HepG2 (cell line): ENCODE measurements at regions not wholly inside any gene's neighbourhood (a gene's known extent, or its start where the extent isn't known, plus 50 kb on each side); places are given as distances from the start of the nearest gene placed in this dataset.
A peak's percentile ranks its signal among the peaks of the same experiment; 100 is the strongest.

ENCODE experiments used
- AGO1 ChIP-seq: fragments of 200-400 bp; formaldehyde crosslinking; IDR thresholded peaks from 2 replicates; pipeline ENCODE4 v1.6.1; 2017; ENCODE audit warnings: mild to moderate bottlenecking, low read depth, low read length, moderate library complexity; ENCODE audit not compliant: poor library complexity, severe bottlenecking
- ATF7 ChIP-seq, 2 experiments: fragments of 450-650 bp in 1 of 2; sonication (generic) in 1 of 2; formaldehyde crosslinking in 1 of 2; IDR thresholded peaks; 2 replicates each; pipeline versions ENCODE4 v1.4.0 to v1.6.1; 2016 to 2020; ENCODE audit warnings: antibody characterized with exemption in 1 of 2, mild to moderate bottlenecking in 1 of 2, missing genetic modification reagents in 1 of 2
- EEA1 ChIP-seq: sonication (generic); formaldehyde crosslinking; IDR thresholded peaks from 2 replicates; pipeline ENCODE4 v1.5.1; 2020; ENCODE audit warnings: mild to moderate bottlenecking, missing genetic modification reagents, borderline replicate concordance
- FOXP4 ChIP-seq: sonication (generic); formaldehyde crosslinking; IDR thresholded peaks from 2 replicates; pipeline ENCODE4 v1.4.0; 2020; ENCODE audit warnings: missing genetic modification reagents
- HOMEZ ChIP-seq: IDR thresholded peaks from 2 replicates; pipeline ENCODE4 v1.6.1; 2016; ENCODE audit warnings: low read depth
- HOXA7 ChIP-seq: sonication (generic); formaldehyde crosslinking; IDR thresholded peaks from 2 replicates; pipeline ENCODE4 v1.8.1; 2022; ENCODE audit warnings: mild to moderate bottlenecking, missing genetic modification reagents, moderate library complexity
- KDM2A ChIP-seq: sonication (generic); formaldehyde crosslinking; IDR thresholded peaks from 2 replicates; pipeline ENCODE4 v1.4.0; 2020; ENCODE audit warnings: low read depth, missing genetic modification reagents, borderline replicate concordance
- SRSF1 ChIP-seq: fragments of 200-400 bp; formaldehyde crosslinking; optimal IDR thresholded peaks from 2 replicates; pipeline ENCODE3; 2017; ENCODE audit warnings: mild to moderate bottlenecking, low read depth, low read length, moderate library complexity
- STAG1 ChIP-seq: sonication (generic); formaldehyde crosslinking; IDR thresholded peaks from 2 replicates; pipeline ENCODE4 v1.4.0; 2020; ENCODE audit warnings: missing genetic modification reagents
- ZFP36 ChIP-seq: fragments of 150-350 bp; IDR thresholded peaks from 2 replicates; pipeline ENCODE4 v1.6.1; 2018; ENCODE audit warnings: borderline replicate concordance, low read length, low read depth; ENCODE audit not compliant: partially characterized antibody
- ZFY ChIP-seq: sonication (generic); formaldehyde crosslinking; IDR thresholded peaks from 2 replicates; pipeline ENCODE4 v1.4.0; 2020; ENCODE audit warnings: missing genetic modification reagents
- ZMYM3 ChIP-seq: sonication (generic); formaldehyde crosslinking; IDR thresholded peaks from 2 replicates; pipeline ENCODE4 v1.5.1; 2020; ENCODE audit warnings: mild to moderate bottlenecking, missing genetic modification reagents
- ZNF225 ChIP-seq: sonication (generic); formaldehyde crosslinking; IDR thresholded peaks from 2 replicates; pipeline ENCODE4 v1.4.0; 2020; ENCODE audit warnings: mild to moderate bottlenecking, missing genetic modification reagents
- ZNF564 ChIP-seq: sonication (generic); formaldehyde crosslinking; IDR thresholded peaks from 2 replicates; pipeline ENCODE4 v1.8.1; 2023; ENCODE audit warnings: mild to moderate bottlenecking, missing genetic modification reagents
- ZNF790 ChIP-seq: sonication (generic); formaldehyde crosslinking; IDR thresholded peaks from 2 replicates; pipeline ENCODE4 v1.8.0; 2022; ENCODE audit warnings: missing genetic modification reagents, mild to moderate bottlenecking, borderline replicate concordance
- ZSCAN12 ChIP-seq: sonication (generic); formaldehyde crosslinking; IDR thresholded peaks from 2 replicates; pipeline ENCODE4 v1.9.0; 2021; ENCODE audit warnings: mild to moderate bottlenecking, missing genetic modification reagents
- TF ChIP-seq, protein P1 (sequence below): sonication (generic); formaldehyde crosslinking; IDR thresholded peaks from 2 replicates; pipeline ENCODE4 v1.9.0; 2022; ENCODE audit warnings: low read depth, missing genetic modification reagents
- TF ChIP-seq, protein P2 (sequence below): sonication (generic); formaldehyde crosslinking; IDR thresholded peaks from 2 replicates; pipeline ENCODE4 v1.4.0; 2020; ENCODE audit warnings: missing genetic modification reagents

DNA sequence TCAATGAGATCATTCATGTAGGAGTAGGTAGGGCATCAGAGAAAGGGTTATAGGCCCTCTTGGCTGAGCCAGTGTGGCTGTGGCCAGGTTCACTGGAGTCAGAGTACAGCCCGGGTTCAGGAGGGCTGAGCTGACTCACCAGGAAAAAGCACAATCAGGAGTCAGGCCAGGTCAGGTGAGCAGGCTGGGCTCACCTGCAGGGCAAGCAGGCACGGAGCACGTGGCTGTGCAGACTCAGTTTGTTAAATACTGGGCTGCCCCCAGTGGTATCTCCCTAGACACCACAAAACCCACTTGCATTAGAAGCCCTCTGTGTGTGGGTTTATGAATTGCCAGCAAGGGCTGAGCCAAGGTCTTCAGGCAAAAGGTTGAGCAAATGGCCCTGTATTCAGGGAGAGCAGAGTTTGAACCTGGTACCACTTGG lies 122.1 kb upstream of the SERBP1 start (continued):
- TF ChIP-seq, protein P1, sequence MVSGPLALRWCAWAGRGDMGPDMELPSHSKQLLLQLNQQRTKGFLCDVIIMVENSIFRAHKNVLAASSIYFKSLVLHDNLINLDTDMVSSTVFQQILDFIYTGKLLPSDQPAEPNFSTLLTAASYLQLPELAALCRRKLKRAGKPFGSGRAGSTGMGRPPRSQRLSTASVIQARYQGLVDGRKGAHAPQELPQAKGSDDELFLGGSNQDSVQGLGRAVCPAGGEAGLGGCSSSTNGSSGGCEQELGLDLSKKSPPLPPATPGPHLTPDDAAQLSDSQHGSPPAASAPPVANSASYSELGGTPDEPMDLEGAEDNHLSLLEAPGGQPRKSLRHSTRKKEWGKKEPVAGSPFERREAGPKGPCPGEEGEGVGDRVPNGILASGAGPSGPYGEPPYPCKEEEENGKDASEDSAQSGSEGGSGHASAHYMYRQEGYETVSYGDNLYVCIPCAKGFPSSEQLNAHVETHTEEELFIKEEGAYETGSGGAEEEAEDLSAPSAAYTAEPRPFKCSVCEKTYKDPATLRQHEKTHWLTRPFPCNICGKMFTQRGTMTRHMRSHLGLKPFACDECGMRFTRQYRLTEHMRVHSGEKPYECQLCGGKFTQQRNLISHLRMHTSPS (CRISPR knock-in tag) = peak; percentile 76; the same call in 1 of the 2 replicates
- no peak for TF ChIP-seq ZSCAN12 (CRISPR knock-in tag)
- no peak; the same call in 1 of the 2 replicates for TF ChIP-seq FOXP4 (CRISPR knock-in tag)
- TF ChIP-seq SRSF1 = no peak
- peak; percentile 83 for TF ChIP-seq ZMYM3 (CRISPR knock-in tag)
- no peak for TF ChIP-seq AGO1
- TF ChIP-seq, protein P2, sequence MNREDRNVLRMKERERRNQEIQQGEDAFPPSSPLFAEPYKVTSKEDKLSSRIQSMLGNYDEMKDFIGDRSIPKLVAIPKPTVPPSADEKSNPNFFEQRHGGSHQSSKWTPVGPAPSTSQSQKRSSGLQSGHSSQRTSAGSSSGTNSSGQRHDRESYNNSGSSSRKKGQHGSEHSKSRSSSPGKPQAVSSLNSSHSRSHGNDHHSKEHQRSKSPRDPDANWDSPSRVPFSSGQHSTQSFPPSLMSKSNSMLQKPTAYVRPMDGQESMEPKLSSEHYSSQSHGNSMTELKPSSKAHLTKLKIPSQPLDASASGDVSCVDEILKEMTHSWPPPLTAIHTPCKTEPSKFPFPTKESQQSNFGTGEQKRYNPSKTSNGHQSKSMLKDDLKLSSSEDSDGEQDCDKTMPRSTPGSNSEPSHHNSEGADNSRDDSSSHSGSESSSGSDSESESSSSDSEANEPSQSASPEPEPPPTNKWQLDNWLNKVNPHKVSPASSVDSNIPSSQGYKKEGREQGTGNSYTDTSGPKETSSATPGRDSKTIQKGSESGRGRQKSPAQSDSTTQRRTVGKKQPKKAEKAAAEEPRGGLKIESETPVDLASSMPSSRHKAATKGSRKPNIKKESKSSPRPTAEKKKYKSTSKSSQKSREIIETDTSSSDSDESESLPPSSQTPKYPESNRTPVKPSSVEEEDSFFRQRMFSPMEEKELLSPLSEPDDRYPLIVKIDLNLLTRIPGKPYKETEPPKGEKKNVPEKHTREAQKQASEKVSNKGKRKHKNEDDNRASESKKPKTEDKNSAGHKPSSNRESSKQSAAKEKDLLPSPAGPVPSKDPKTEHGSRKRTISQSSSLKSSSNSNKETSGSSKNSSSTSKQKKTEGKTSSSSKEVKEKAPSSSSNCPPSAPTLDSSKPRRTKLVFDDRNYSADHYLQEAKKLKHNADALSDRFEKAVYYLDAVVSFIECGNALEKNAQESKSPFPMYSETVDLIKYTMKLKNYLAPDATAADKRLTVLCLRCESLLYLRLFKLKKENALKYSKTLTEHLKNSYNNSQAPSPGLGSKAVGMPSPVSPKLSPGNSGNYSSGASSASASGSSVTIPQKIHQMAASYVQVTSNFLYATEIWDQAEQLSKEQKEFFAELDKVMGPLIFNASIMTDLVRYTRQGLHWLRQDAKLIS (CRISPR knock-in tag) = no peak
- TF ChIP-seq ZNF564 (CRISPR knock-in tag) = no peak
- TF ChIP-seq KDM2A (CRISPR knock-in tag) = peak; percentile 59
- TF ChIP-seq ZFY (CRISPR knock-in tag) = peak; percentile 39; the same call in 1 of the 2 replicates
- no peak for TF ChIP-seq ZNF225 (CRISPR knock-in tag)
- TF ChIP-seq ATF7 (IDR thresholded peaks at IDR 0.05) = no peak
- TF ChIP-seq ATF7 (CRISPR knock-in tag; IDR thresholded peaks at IDR 0.05) = no peak
- peak; percentile 53 for TF ChIP-seq STAG1 (CRISPR knock-in tag)
- TF ChIP-seq ZFP36 = no peak
- TF ChIP-seq EEA1 (CRISPR knock-in tag) = no peak
- peak; percentile 60; the same call in 1 of the 2 replicates for TF ChIP-seq HOMEZ (CRISPR knock-in tag)
- TF ChIP-seq HOXA7 (CRISPR knock-in tag) = no peak
- no peak for TF ChIP-seq ZNF790 (CRISPR knock-in tag)
